ENCODE measurements at regions not wholly inside any gene's neighbourhood (a gene's known extent, or its start where the extent isn't known, plus 50 kb on each side); places are given as distances from the start of the nearest gene placed in this dataset.

DNA sequence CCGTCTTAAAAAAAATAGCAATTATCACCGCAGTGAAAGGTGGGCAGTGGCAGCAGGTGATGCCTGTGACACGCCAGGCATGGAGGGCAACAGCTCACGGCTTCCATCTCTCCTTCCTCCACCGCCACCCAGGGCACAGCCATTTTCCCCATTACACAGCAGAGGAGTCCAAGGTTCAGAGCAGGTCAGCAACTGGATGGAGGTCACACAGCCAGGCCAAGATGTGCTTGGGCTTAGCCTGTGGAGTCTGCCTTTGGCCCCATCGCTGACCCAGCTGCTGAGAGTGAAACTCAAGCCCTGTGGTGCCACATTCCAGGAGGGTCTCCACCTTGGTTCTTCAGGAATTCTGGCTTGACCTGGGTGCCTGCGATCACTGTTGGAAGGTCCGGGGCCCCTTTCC lies 411.1 kb downstream of the SHANK2 start:
- H3K9ac ChIP-seq (ENCODE audit: low read length), result no peak overlapping the region
- no peaks in the 10 kb centered on the region for H3K4me1 ChIP-seq (ENCODE audit: control insufficient read depth, insufficient read depth, low read length)
- H3K4me3 ChIP-seq (ENCODE audit: low read length), result no peak overlapping the region
- no peak overlapping the region for H3K27ac ChIP-seq (ENCODE audit: low read depth, low read length)
- H3K27me3 ChIP-seq (ENCODE audit: control insufficient read depth, insufficient read depth, low read length), result no peaks in the 10 kb centered on the region
- H3K36me3 ChIP-seq (ENCODE audit: control insufficient read depth, insufficient read depth, low read length), result no peaks in the 10 kb centered on the region

DNA sequence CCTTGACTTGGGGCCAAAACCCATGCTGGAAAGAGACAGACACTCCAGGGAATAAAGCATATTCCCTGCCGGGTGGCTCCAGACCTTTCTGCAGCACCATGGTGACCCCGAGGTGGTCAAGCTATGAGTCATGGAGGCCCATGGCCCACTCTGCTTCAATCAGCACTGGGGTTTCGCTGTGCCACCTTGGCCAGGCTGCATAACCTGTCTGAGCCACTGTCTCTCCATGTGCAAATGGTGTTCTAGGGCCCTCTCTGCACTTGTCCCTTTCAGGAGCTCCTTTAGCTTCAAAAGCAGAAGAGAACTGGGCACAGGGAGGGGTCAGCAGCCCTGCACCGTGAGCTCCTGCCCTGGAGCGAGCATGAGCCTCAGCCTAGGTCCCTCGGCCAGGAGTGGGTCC lies 410.1 kb downstream of the SHANK2 start:
- Histone ChIP-seq H3K4me3 (ENCODE audit: low read length) (no peak overlapping the region), H3K27me3 (ENCODE audit: control insufficient read depth, insufficient read depth, low read length) (no peaks in the 10 kb centered on the region), H3K27ac (ENCODE audit: low read depth, low read length) (no peak overlapping the region), H3K9ac (ENCODE audit: low read length) (no peak overlapping the region), H3K36me3 (ENCODE audit: control insufficient read depth, insufficient read depth, low read length) (no peaks in the 10 kb centered on the region), H3K4me1 (ENCODE audit: control insufficient read depth, insufficient read depth, low read length) (no peaks in the 10 kb centered on the region)

DNA sequence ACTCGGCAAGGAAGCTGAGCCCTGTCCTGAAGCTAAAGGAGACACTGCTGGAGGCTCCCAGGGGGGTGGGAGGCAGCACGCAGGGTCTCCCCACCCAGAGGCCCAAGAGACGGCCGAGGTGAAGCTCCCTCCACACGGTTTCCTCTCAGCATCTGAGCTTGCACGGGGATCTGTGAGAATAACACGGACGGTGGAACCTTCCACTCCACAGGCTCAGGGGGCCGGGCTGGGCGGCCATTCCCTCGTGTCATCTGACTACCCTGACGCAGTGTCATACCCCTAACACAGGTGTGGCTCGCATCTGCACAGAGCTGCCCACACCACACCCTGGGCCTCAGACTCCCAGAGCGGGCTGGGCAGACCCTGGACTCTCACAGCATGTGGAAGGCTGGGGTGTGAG lies 409.7 kb downstream of the SHANK2 start:
- H3K9ac ChIP-seq (ENCODE audit: low read length), result no peak overlapping the region
- H3K27ac ChIP-seq (ENCODE audit: low read depth, low read length), result no peak overlapping the region
- no peaks in the 10 kb centered on the region for H3K4me1 ChIP-seq (ENCODE audit: control insufficient read depth, insufficient read depth, low read length)
- no peaks in the 10 kb centered on the region for H3K36me3 ChIP-seq (ENCODE audit: control insufficient read depth, insufficient read depth, low read length)
- no peaks in the 10 kb centered on the region for H3K27me3 ChIP-seq (ENCODE audit: control insufficient read depth, insufficient read depth, low read length)
- H3K4me3 ChIP-seq (ENCODE audit: low read length), result no peak overlapping the region

DNA sequence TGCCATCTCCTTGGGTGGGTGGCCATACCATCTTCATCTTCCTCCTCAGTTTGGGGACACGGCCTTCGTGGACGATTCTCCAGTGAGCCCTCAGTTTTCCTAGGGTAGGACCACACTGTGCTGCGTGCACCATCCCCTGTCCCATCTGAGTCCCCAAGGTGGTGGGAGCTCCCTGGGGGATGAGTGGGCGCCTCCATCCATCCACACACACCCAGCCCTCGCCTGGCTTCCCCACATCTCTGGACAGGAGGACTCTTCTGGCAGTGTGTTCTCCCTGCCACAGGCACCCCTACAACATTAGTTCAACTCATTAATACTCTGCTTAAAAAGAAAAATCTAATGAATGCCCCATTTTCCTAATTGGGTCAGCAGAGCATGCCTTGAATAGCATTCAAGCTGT lies 408.5 kb downstream of the SHANK2 start:
- no peak overlapping the region for H3K27ac ChIP-seq (ENCODE audit: low read depth, low read length)
- H3K36me3 ChIP-seq (ENCODE audit: control insufficient read depth, insufficient read depth, low read length), result no peaks in the 10 kb centered on the region
- H3K9ac ChIP-seq (ENCODE audit: low read length), result no peak overlapping the region
- no peak overlapping the region for H3K4me3 ChIP-seq (ENCODE audit: low read length)
- H3K27me3 ChIP-seq (ENCODE audit: control insufficient read depth, insufficient read depth, low read length), result no peaks in the 10 kb centered on the region
- H3K4me1 ChIP-seq (ENCODE audit: control insufficient read depth, insufficient read depth, low read length), result no peaks in the 10 kb centered on the region

DNA sequence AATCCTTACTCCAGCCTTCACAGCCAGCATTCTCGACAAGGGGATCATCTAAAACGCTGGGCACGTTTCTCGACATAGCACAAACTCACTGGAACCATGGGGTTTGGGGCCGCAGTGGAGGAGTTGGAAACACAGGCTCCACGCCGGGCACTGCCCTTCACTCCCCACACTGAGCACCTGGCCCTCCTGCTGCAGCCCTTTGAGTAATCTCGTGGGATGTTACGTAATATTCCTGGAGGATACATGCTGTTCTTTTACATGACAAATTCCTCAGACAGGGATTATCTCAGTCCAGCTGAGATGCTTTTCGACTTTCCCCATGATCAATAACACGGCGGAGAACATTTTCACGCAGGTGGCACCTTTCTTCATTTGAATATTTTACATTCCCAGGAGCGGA lies 408.0 kb downstream of the SHANK2 start:
- no peak overlapping the region for H3K27ac ChIP-seq (ENCODE audit: low read depth, low read length)
- no peaks in the 10 kb centered on the region for H3K4me1 ChIP-seq (ENCODE audit: control insufficient read depth, insufficient read depth, low read length)
- no peaks in the 10 kb centered on the region for H3K36me3 ChIP-seq (ENCODE audit: control insufficient read depth, insufficient read depth, low read length)
- no peak overlapping the region for H3K9ac ChIP-seq (ENCODE audit: low read length)
- no peak overlapping the region for H3K4me3 ChIP-seq (ENCODE audit: low read length)
- no peaks in the 10 kb centered on the region for H3K27me3 ChIP-seq (ENCODE audit: control insufficient read depth, insufficient read depth, low read length)

DNA sequence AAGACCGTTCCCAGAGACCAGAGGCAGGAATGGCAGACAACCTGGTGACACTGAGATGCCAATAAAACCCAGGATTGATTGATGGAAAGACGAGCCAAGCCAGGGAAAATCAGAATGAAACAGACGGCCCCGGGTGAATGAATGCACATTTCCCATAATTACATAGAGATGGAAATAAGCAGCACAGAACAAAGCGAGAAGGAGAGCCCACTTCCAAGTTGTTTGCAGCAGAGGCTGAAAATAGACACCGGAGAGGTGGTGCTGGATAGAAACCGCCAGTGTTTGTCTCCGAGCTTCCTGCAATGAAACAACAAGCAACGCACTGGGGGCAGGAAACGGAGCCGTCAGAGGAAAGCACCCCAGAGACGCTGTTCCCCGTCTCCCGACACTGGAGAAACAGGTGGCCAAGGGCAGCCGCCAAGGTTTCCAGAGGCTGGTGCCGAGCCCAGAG lies 406.8 kb downstream of the SHANK2 start:
- no peak overlapping the region for H3K4me3 ChIP-seq (ENCODE audit: low read length)
- no peak overlapping the region for H3K9ac ChIP-seq (ENCODE audit: low read length)
- no peaks in the 10 kb centered on the region for H3K4me1 ChIP-seq (ENCODE audit: control insufficient read depth, insufficient read depth, low read length)
- H3K27ac ChIP-seq (ENCODE audit: low read depth, low read length), result no peak overlapping the region
- H3K27me3 ChIP-seq (ENCODE audit: control insufficient read depth, insufficient read depth, low read length), result no peaks in the 10 kb centered on the region
- H3K36me3 ChIP-seq (ENCODE audit: control insufficient read depth, insufficient read depth, low read length), result no peaks in the 10 kb centered on the region

DNA sequence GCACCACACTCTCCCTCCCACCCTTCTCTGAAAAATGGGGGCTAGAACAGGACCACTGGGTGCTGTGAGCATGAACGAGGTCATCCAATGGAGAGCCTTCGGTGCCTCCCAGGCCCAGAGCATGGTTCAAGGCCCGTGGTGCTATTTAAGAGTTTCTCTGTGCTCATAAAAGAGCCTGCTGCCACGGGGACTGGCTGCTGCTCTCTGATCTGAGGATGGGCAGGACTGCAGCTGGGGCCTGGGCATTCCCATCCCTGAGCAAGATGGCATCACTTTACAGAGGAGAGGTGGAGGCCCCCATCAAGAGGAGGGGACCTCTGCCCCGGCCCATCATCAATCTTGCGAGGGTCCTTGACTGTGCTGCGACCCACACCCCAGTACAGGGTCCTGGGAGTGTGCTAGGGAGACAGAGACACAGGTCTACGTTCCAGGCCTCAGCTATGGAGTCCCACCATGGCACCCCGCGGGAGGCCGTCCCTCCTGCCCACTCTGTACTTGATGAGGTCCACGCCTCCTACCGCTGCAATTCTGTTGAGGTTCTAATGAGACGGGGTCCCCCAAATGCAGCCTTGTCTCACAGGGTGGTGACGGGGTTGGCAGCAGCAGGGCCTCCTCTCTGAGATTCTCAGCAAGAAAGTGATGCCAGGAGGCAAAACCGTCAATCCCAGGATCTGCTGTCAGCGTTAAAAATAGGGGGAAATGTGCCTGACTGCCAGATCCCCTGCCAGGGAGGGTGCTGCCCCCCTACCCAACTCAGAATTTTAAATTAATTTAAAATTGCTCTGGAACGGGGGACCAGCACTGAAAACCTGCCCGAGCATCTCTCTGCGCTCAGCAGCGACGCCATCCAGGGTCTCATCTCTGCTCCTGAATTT lies 405.4 kb downstream of the SHANK2 start:
- H3K36me3 ChIP-seq (ENCODE audit: control insufficient read depth, insufficient read depth, low read length), result no peaks in the 10 kb centered on the region
- H3K4me3 ChIP-seq (ENCODE audit: low read length), result no peak overlapping the region
- H3K9ac ChIP-seq (ENCODE audit: low read length), result no peak overlapping the region
- no peak overlapping the region for H3K27ac ChIP-seq (ENCODE audit: low read depth, low read length)
- H3K4me1 ChIP-seq (ENCODE audit: control insufficient read depth, insufficient read depth, low read length), result no peaks in the 10 kb centered on the region
- H3K27me3 ChIP-seq (ENCODE audit: control insufficient read depth, insufficient read depth, low read length), result no peaks in the 10 kb centered on the region

DNA sequence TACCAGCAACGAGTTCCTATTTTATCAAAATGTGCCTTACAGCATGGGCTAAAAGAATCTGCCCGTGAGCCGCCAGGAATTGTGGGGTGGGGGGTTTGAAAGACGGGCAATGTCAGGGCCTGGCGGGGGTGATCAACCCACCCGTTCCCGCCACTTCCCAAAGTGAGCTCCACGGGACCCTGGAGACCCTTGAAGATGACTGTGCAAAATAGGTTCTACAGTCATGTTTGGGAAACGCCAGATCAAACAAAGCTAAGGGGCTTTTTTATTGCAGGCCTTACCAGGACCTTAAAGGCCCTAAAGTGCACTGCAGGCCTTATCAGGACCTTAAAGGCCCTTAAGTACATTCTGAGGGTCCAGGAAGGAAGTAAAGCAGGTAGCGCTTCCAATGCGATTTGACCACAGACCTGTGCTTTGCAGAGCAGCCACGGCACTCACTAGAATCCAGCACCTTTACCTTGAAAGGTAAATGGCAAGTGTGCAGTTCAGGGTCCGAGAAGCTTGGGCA lies 404.1 kb downstream of the SHANK2 start:
- H3K4me1 ChIP-seq (ENCODE audit: control insufficient read depth, insufficient read depth, low read length), result no peaks in the 10 kb centered on the region
- no peaks in the 10 kb centered on the region for H3K36me3 ChIP-seq (ENCODE audit: control insufficient read depth, insufficient read depth, low read length)
- H3K4me3 ChIP-seq (ENCODE audit: low read length), result no peak overlapping the region
- H3K27ac ChIP-seq (ENCODE audit: low read depth, low read length), result no peak overlapping the region
- no peaks in the 10 kb centered on the region for H3K27me3 ChIP-seq (ENCODE audit: control insufficient read depth, insufficient read depth, low read length)
- H3K9ac ChIP-seq (ENCODE audit: low read length), result no peak overlapping the region

DNA sequence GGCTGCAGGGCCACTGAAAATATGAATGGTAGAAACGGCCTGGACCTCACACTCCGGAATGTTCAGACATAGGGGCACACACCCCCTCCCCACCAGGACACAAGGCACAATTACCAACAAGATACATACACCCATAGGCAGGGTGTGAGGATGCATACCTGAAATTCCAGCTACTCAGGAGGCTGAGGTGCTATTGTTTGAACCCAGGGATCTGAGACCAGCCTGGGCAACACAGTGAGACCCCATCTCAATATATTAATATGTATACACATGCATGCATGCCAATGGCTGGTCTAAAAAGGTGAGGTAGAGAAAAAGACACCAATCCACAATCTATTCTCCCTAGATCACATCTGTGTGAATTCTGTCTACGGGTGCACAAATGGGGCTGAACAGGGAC lies 403.3 kb downstream of the SHANK2 start:
- no peaks in the 10 kb centered on the region for H3K27me3 ChIP-seq (ENCODE audit: control insufficient read depth, insufficient read depth, low read length)
- H3K4me1 ChIP-seq (ENCODE audit: control insufficient read depth, insufficient read depth, low read length), result no peaks in the 10 kb centered on the region
- no peaks in the 10 kb centered on the region for H3K36me3 ChIP-seq (ENCODE audit: control insufficient read depth, insufficient read depth, low read length)
- no peak overlapping the region for H3K4me3 ChIP-seq (ENCODE audit: low read length)
- H3K9ac ChIP-seq (ENCODE audit: low read length), result no peak overlapping the region
- no peak overlapping the region for H3K27ac ChIP-seq (ENCODE audit: low read depth, low read length)

DNA sequence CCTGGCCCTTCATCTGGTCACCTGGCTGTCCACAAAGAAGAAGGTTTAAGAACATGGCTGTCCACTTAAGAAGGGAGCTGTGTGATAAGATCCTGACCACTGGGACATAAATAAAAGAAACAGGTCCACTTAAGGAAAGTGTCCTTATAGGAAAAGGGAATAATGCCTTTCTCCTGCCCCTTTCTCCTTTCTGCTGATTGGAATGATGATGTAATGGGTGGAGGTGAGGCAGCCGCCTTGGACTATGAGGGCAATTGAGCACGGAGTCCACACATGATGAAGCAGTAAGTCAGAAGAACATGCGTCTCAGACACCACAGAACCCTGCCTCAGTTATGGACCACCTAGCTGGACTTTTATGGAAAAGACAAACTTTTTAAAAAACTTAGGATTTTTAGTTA lies 401.1 kb downstream of the SHANK2 start:
- Histone ChIP-seq H3K4me3 (ENCODE audit: low read length) (no peak overlapping the region), H3K36me3 (ENCODE audit: control insufficient read depth, insufficient read depth, low read length) (no peaks in the 10 kb centered on the region), H3K27ac (ENCODE audit: low read depth, low read length) (no peak overlapping the region), H3K27me3 (ENCODE audit: control insufficient read depth, insufficient read depth, low read length) (no peaks in the 10 kb centered on the region), H3K9ac (ENCODE audit: low read length) (no peak overlapping the region), H3K4me1 (ENCODE audit: control insufficient read depth, insufficient read depth, low read length) (no peaks in the 10 kb centered on the region)

DNA sequence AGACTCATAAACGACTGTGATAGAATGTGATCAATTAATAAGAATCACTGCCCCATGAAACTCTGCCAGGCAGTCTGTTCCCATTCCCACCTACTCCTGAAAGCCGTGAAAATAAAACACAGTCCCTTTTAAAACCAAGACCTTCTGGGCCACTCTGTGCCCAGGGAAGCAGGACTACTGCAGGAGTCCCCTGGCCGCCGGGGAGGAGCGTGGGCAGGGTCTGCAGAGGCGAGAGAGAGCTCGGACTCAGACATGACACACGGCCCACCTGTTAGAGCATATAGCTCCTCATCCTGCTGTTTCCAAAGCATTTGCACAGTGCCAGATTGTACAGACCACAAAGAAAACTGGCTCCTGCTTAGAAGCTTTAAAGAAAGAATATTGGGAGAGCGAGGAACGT lies 400.5 kb downstream of the SHANK2 start:
- no peak overlapping the region for H3K4me3 ChIP-seq (ENCODE audit: low read length)
- no peaks in the 10 kb centered on the region for H3K4me1 ChIP-seq (ENCODE audit: control insufficient read depth, insufficient read depth, low read length)
- no peak overlapping the region for H3K9ac ChIP-seq (ENCODE audit: low read length)
- no peaks in the 10 kb centered on the region for H3K36me3 ChIP-seq (ENCODE audit: control insufficient read depth, insufficient read depth, low read length)
- H3K27ac ChIP-seq (ENCODE audit: low read depth, low read length), result no peak overlapping the region
- H3K27me3 ChIP-seq (ENCODE audit: control insufficient read depth, insufficient read depth, low read length), result no peaks in the 10 kb centered on the region

DNA sequence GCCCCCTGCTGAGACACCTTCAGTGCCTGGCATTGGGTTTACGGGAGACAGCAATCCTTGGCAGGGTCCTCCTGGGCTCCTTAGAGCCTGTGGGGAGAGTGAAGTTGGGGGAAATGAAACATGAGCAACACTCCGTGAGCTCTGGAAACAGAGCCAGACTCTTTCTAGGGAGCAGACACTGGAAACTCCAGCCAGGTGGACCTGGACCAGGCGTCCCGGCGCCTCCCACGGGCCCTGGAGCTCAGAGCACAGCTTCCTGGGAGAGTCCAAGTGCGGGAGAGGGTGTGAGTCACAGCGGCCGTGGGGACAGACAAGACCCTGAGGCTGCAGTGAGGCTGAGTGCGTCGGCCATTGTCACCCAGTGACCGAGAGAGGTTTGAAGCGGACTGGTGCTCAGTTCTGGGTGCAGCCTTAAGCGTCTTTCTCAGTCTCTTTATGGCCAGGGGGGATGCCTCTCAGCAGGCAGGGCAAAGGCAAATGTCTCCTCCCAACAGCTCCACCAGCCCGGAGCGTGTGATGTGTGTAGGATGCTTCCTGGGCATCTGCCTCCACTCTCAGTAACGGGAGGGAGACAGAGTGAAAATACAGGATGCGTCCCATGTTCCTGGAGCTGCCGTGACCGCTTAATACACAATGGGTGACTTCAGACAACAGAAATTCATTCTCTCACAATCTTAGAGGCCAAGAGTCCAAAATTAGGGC lies 399.2 kb downstream of the SHANK2 start:
- Histone ChIP-seq H3K36me3 (ENCODE audit: control insufficient read depth, insufficient read depth, low read length) (no peaks in the 10 kb centered on the region), H3K27ac (ENCODE audit: low read depth, low read length) (no peak overlapping the region), H3K9ac (ENCODE audit: low read length) (no peak overlapping the region), H3K27me3 (ENCODE audit: control insufficient read depth, insufficient read depth, low read length) (no peaks in the 10 kb centered on the region), H3K4me1 (ENCODE audit: control insufficient read depth, insufficient read depth, low read length) (no peaks in the 10 kb centered on the region), H3K4me3 (ENCODE audit: low read length) (no peak overlapping the region)

DNA sequence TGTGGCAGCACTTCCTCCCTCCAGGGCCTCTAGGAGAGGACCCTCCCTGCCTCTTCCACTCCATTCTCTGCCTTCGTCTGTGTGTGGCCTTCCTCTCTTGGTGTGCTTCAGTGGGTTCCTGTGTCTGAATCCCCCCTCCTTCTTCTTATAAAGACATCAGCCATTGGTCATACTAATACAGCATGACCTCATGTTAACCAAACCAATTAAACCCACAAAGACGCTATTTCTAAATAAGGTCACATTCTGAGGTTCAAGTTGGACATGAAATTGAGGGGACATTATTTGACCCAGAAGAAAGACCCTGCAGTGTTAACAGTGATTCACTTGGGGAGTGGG lies 398.6 kb downstream of the SHANK2 start:
- no peaks in the 10 kb centered on the region for H3K4me1 ChIP-seq (ENCODE audit: control insufficient read depth, insufficient read depth, low read length)
- H3K9ac ChIP-seq (ENCODE audit: low read length), result no peak overlapping the region
- no peaks in the 10 kb centered on the region for H3K27me3 ChIP-seq (ENCODE audit: control insufficient read depth, insufficient read depth, low read length)
- H3K36me3 ChIP-seq (ENCODE audit: control insufficient read depth, insufficient read depth, low read length), result no peaks in the 10 kb centered on the region
- H3K4me3 ChIP-seq (ENCODE audit: low read length), result no peak overlapping the region
- no peak overlapping the region for H3K27ac ChIP-seq (ENCODE audit: low read depth, low read length)

Measured in rectal smooth muscle tissue (tissue), 1 donor.